Spleen (tissue), 11 donors: ENCODE measurements at regions not wholly inside any gene's neighbourhood (a gene's known extent, or its start where the extent isn't known, plus 50 kb on each side); places are given as distances from the start of the nearest gene placed in this dataset.

Experiments used
- DNase-seq: peaks from one replicate; pipeline ENCODE4 v3.0.0-alpha.2; 2020
- H3K27ac ChIP-seq, 8 donors: fragments of 200-600 bp; sonication (generic) in 7 of 8; 1 replicate in 4 of 8; 2 replicates in 4 of 8; pipeline versions ENCODE4 v1.5.0 to v1.8.0; 2016 to 2021; ENCODE audit warnings: inconsistent platforms in 4 of 8, mild to moderate bottlenecking in 4 of 8, moderate library complexity in 1 of 8
- H3K27me3 ChIP-seq, 7 donors: fragments of 200-600 bp; sonication (generic) in 6 of 7; replicated peaks in 1 of 7; 1 replicate in 4 of 7; 2 replicates in 3 of 7; pipeline versions ENCODE4 v1.5.0 to v1.8.0; 2016 to 2021; ENCODE audit warnings: inconsistent platforms in 3 of 7, mild to moderate bottlenecking in 1 of 7
- H3K36me3 ChIP-seq, 6 donors: fragments of 200-600 bp; sonication (generic) in 5 of 6; 1 replicate in 4 of 6; 2 replicates in 2 of 6; pipeline versions ENCODE4 v1.5.0 to v1.8.0; 2016 to 2021; ENCODE audit warnings: inconsistent platforms in 2 of 6
- H3K4me1 ChIP-seq, 6 donors: fragments of 200-600 bp; sonication (generic) in 5 of 6; 1 replicate in 3 of 6; 2 replicates in 3 of 6; pipeline versions ENCODE4 v1.5.0 to v1.8.0; 2016 to 2021; ENCODE audit warnings: inconsistent platforms in 3 of 6
- H3K4me3 ChIP-seq, 8 donors: fragments of 200-600 bp; sonication (generic) in 7 of 8; 1 replicate in 4 of 8; 2 replicates in 4 of 8; pipeline versions ENCODE4 v1.5.0 to v1.8.0; 2016 to 2021; ENCODE audit warnings: inconsistent platforms in 4 of 8, mild to moderate bottlenecking in 4 of 8, moderate library complexity in 2 of 8
- H3K9me3 ChIP-seq, 8 donors: fragments of 200-600 bp; sonication (generic) in 7 of 8; 1 replicate in 4 of 8; 2 replicates in 4 of 8; pipeline versions ENCODE4 v1.5.0 to v1.8.0; 2016 to 2021; ENCODE audit warnings: inconsistent platforms in 4 of 8
- POLR2A ChIP-seq, 3 donors: fragments of 450-650 bp; IDR thresholded peaks; one replicate each; pipeline ENCODE4 v1.5.1; 2017; ENCODE audit warnings: antibody characterized with exemption in 3 of 3, mild to moderate bottlenecking in 1 of 3
- POLR2AphosphoS5 ChIP-seq, 3 donors: sonication (generic); formaldehyde crosslinking; IDR thresholded peaks; one replicate each; pipeline ENCODE4 v1.5.1; 2017; ENCODE audit warnings: antibody characterized with exemption in 3 of 3
- WGBS, 5 donors: extraction: QIAGEN DNeasy Blood & Tissue Kit in 3 of 5; methylation state at CpG; one replicate each; pipeline versions ENCODE4 v1.1.5 to v1.1.7; 2013 to 2018; 5-methylcytosine and 5-hydroxymethylcytosine counted together
- intact Hi-C: fragments of 100-400 bp; cut with DNase I; formaldehyde crosslinking; loops from one replicate; pipeline ENCODE4 v1.15.0; 2023; ENCODE audit warnings: low total_unique reads
- TF ChIP-seq, protein P1 (sequence below), 11 experiments: fragments of 200-600 bp in 7 of 11; fragments of 450-650 bp in 4 of 11; sonication (generic) in 4 of 11; IDR thresholded peaks in 8 of 11; conservative IDR thresholded peaks in 3 of 11; 1 replicate in 7 of 11; 2 replicates in 4 of 11; pipeline versions ENCODE4 v1.4.0 to v1.8.0; 2016 to 2021; ENCODE audit warnings: antibody characterized with exemption in 11 of 11, inconsistent platforms in 4 of 11, mild to moderate bottlenecking in 1 of 11
- donor health status: healthy with polysubstance abuse.
- donor health status: DM: no; HTN: no; CAD: no; lungs with moderate emphysema.
- donor health status: DM: no; HTN: no; CAD: no.
- donor health status: Bipolar disorder and iron deficiency.
- donor health status: healthy.
- donor health status: DM: no; HTN: no; CAD: no.
- donor health status: DM: yes; HTN: yes; CAD: no.

DNA sequence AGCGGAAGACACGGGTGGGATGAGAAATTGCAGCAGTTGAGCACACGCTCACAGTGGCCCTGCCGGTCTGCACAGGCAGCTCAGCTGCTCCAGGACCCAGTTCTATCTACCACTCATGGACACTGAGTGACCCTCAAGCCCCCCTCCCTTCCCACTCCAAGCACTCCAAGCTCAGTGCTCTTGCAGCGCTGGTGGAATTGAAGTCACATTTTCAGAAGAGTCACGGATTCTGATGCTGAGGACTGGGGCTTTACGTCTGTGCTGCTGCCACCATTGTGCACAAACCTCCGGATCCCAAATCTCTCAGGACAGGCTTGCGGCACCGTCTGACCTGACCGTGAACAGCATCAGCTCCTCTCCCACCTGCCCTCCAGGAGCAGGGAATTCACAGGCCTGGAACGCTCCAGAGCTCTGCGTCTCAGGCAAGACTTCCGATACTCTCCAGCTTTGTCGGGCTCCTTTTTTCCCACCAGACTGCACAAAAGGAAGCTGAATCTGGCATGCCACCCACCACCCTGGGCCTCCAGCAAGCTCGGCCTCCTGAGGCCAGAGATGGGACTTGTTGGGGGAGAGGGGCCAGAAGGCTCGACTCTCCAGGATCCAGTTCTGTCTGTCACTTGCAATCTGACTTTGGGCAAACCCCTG is 213.1 kb upstream of the RTL1 start:
- no peaks in the 10 kb centered on the region for H3K9me3 ChIP-seq
- H3K27me3 ChIP-seq, result no peaks in the 10 kb centered on the region
- TF ChIP-seq POLR2A (IDR thresholded peaks at IDR 0.05), result no peak
- no peak for TF ChIP-seq POLR2AphosphoS5 (IDR thresholded peaks at IDR 0.05)
- TF ChIP-seq, protein P1, sequence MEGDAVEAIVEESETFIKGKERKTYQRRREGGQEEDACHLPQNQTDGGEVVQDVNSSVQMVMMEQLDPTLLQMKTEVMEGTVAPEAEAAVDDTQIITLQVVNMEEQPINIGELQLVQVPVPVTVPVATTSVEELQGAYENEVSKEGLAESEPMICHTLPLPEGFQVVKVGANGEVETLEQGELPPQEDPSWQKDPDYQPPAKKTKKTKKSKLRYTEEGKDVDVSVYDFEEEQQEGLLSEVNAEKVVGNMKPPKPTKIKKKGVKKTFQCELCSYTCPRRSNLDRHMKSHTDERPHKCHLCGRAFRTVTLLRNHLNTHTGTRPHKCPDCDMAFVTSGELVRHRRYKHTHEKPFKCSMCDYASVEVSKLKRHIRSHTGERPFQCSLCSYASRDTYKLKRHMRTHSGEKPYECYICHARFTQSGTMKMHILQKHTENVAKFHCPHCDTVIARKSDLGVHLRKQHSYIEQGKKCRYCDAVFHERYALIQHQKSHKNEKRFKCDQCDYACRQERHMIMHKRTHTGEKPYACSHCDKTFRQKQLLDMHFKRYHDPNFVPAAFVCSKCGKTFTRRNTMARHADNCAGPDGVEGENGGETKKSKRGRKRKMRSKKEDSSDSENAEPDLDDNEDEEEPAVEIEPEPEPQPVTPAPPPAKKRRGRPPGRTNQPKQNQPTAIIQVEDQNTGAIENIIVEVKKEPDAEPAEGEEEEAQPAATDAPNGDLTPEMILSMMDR (IDR thresholded peaks at IDR 0.05 in 8 of 11, conservative IDR thresholded peaks at IDR 0.05 in 3 of 11), result no peak
- peaks cover 0 to 31% (median 17%) of the 10 kb centered on the region in 6 donors for H3K4me1 ChIP-seq
- no peak for DNase-seq
- intact Hi-C loops, result no loop called here
- H3K27ac ChIP-seq, result no peak overlapping the region
- H3K36me3 ChIP-seq, result no peaks in the 10 kb centered on the region
- H3K4me3 ChIP-seq, result no peak overlapping the region
- 82 to 91% (median 88%) methylated on average over 11 to 17 of the region's 17 CpGs for WGBS, 5 donors

DNA sequence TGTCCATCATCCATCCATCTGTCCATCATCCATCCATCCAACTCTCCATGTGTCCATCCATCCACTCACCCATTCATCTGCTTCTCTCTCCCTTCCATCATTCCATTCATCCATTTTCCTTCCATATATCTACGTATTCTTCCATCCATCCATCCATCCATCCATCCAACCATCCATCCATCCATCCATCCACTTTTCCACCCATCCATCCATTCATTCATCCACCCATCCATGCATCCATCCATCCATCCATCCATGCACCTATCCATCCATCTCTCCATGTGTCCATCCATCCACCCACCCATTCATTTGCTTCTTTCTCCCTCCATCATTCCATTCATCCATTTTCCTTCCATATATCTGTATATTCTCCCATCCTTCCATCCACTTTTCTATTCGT is 214.0 kb upstream of the RTL1 start:
- Histone ChIP-seq H3K27ac (no peak overlapping the region), H3K4me1 (peaks cover 0 to 32% (median 20%) of the 10 kb centered on the region in 6 donors), H3K27me3 (no peaks in the 10 kb centered on the region), H3K4me3 (no peak overlapping the region), H3K9me3 (no peaks in the 10 kb centered on the region), H3K36me3 (no peaks in the 10 kb centered on the region)
- DNase-seq, result no peak
- 59 to 89% (median 78%) methylated on average over 2 of the region's 2 CpGs for WGBS, 5 donors
- TF ChIP-seq, protein P1 (IDR thresholded peaks at IDR 0.05 in 8 of 11, conservative IDR thresholded peaks at IDR 0.05 in 3 of 11), result no peak
- TF ChIP-seq POLR2AphosphoS5 (IDR thresholded peaks at IDR 0.05) (no peak), POLR2A (IDR thresholded peaks at IDR 0.05) (no peak)
- intact Hi-C loops, result no loop called here

DNA sequence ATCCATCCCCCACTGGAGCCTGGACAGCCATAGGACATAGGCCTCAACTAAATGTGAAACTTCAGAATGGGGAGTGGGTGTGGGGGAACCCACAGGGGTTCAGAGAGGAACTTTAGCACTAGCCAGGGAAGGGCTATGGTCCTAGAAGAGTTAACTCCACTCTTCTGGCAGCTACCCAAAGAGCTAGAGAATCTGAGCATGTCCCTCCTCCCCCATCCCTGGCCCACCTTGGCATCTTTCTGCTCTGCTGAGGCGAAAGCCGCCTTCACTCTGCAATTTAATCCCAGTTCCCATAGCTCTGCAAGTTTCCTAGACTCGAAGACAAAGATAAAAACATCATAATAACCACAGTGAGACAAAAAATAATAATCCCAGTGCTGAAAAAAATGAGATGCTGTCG is 214.7 kb upstream of the RTL1 start:
- Histone ChIP-seq H3K27me3 (no peaks in the 10 kb centered on the region), H3K9me3 (no peaks in the 10 kb centered on the region), H3K27ac (no peak overlapping the region), H3K36me3 (no peaks in the 10 kb centered on the region), H3K4me3 (no peak overlapping the region), H3K4me1 (peaks cover 0 to 32% (median 20%) of the 10 kb centered on the region in 6 donors)
- intact Hi-C loops, result no loop called here
- DNase-seq, result no peak
- 79 to 95% (median 91%) methylated on average over 4 of the region's 4 CpGs for WGBS, 5 donors
- TF ChIP-seq POLR2A (IDR thresholded peaks at IDR 0.05) (no peak), POLR2AphosphoS5 (IDR thresholded peaks at IDR 0.05) (no peak)
- TF ChIP-seq, protein P1 (IDR thresholded peaks at IDR 0.05 in 8 of 11, conservative IDR thresholded peaks at IDR 0.05 in 3 of 11), result no peak

DNA sequence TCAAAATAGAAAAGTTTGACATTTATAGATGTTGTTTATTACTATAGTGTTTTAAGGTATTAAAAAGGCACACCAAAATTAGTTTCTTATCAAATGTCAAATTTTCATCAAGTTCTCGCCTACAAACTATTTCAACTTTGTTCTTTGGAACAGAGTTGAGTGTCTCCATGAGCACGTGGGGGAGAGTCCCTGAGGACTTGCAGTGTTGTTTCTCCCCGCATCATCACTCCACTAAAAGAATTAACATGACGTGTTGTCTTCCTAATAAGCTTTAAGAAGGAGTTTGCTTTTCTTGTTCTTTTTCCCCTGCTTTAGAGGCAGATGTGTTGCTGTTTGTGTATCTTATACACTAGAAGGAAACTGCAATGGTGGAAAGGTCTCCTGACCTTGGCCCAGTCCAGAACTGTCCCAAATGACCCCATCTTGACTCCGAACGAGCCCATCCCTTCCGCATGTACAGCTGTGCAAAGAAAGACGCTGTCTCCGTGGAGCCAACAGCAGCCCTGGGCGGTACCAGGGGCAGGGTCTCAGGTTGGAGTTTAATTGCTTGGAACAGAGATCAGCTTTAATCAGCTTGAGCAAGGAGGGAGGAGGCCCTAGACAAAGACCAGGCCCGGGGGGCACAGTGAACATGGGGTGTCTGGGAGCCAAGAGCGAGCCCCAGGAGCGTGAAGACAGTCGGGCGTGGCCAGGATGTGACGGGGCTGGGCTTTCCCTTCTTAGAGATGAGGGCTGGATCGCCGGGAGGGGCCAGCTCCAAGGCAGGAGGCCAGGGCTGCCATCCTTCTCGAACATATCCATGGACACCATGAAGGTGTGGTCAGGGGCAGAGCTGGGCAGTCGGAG is 215.4 kb upstream of the RTL1 start:
- no peak overlapping the region for H3K27ac ChIP-seq
- H3K4me1 ChIP-seq, result peaks cover 0 to 32% (median 20%) of the 10 kb centered on the region in 6 donors
- 68 to 81% (median 79%) methylated on average over 20 of the region's 20 CpGs for WGBS, 5 donors
- H3K36me3 ChIP-seq, result no peaks in the 10 kb centered on the region
- no peaks in the 10 kb centered on the region for H3K27me3 ChIP-seq
- DNase-seq, result peak; percentile 72
- H3K4me3 ChIP-seq, result no peak overlapping the region
- TF ChIP-seq POLR2AphosphoS5 (IDR thresholded peaks at IDR 0.05) (no peak), POLR2A (IDR thresholded peaks at IDR 0.05) (no peak)
- TF ChIP-seq, protein P1 (IDR thresholded peaks at IDR 0.05 in 8 of 11, conservative IDR thresholded peaks at IDR 0.05 in 3 of 11), result no peak
- intact Hi-C loops, result no loop called here
- H3K9me3 ChIP-seq, result no peaks in the 10 kb centered on the region
